ENCODE measurements at regions not wholly inside any gene's neighbourhood (a gene's known extent, or its start where the extent isn't known, plus 50 kb on each side); places are given as distances from the start of the nearest gene placed in this dataset.
A peak's percentile ranks its signal among the peaks of the same experiment; 100 is the strongest.
"Not testable (repeated sequence)": the region's sequence is repeated elsewhere in the genome, so short reads cannot be mapped to it uniquely, and the experiment has no call there.

- no peaks in the 10 kb centered on the region for H3K4me1 ChIP-seq (ENCODE audit: insufficient read depth, low read length)
- H2AFZ ChIP-seq (ENCODE audit: low read depth, low read length): no peak overlapping the region
- DNase-seq (no peak), ATAC-seq (ENCODE audit: insufficient read depth, low read depth) (no peak)
- TF ChIP-seq, protein P1, sequence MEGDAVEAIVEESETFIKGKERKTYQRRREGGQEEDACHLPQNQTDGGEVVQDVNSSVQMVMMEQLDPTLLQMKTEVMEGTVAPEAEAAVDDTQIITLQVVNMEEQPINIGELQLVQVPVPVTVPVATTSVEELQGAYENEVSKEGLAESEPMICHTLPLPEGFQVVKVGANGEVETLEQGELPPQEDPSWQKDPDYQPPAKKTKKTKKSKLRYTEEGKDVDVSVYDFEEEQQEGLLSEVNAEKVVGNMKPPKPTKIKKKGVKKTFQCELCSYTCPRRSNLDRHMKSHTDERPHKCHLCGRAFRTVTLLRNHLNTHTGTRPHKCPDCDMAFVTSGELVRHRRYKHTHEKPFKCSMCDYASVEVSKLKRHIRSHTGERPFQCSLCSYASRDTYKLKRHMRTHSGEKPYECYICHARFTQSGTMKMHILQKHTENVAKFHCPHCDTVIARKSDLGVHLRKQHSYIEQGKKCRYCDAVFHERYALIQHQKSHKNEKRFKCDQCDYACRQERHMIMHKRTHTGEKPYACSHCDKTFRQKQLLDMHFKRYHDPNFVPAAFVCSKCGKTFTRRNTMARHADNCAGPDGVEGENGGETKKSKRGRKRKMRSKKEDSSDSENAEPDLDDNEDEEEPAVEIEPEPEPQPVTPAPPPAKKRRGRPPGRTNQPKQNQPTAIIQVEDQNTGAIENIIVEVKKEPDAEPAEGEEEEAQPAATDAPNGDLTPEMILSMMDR (IDR thresholded peaks at IDR 0.05; ENCODE audit: borderline replicate concordance, extremely low read depth, low read length, poor library complexity, severe bottlenecking): no peak
- no peak for TF ChIP-seq EZH2 (IDR thresholded peaks at IDR 0.05; ENCODE audit: borderline replicate concordance, low read depth, low read length, severe bottlenecking)
- no peaks in the 10 kb centered on the region for H3K27me3 ChIP-seq (ENCODE audit: insufficient read depth, low read length, poor library complexity)
- H4K20me1 ChIP-seq (ENCODE audit: insufficient read depth, low read length): no peaks in the 10 kb centered on the region
- H3K36me3 ChIP-seq (ENCODE audit: insufficient read depth, low read length): no peaks in the 10 kb centered on the region
- H3K79me2 ChIP-seq (ENCODE audit: insufficient read depth, low read length): no peaks in the 10 kb centered on the region
- no peak overlapping the region for H3K4me2 ChIP-seq (ENCODE audit: insufficient read depth, low read length)
- H3K4me3 ChIP-seq (ENCODE audit: low read depth in 1 of 2, low read length in 2 of 2): no peak overlapping the region
- no peaks in the 10 kb centered on the region for H3K9me3 ChIP-seq (ENCODE audit: insufficient read depth, low read length, severe bottlenecking)
- no peak overlapping the region for H3K9ac ChIP-seq (ENCODE audit: low read depth, low read length)
- H3K27ac ChIP-seq (ENCODE audit: low read length): no peak overlapping the region
Measured at GRCh38 chr3:23130406-23130805, 72.7 kb upstream of the UBE2E2 start.

DNA sequence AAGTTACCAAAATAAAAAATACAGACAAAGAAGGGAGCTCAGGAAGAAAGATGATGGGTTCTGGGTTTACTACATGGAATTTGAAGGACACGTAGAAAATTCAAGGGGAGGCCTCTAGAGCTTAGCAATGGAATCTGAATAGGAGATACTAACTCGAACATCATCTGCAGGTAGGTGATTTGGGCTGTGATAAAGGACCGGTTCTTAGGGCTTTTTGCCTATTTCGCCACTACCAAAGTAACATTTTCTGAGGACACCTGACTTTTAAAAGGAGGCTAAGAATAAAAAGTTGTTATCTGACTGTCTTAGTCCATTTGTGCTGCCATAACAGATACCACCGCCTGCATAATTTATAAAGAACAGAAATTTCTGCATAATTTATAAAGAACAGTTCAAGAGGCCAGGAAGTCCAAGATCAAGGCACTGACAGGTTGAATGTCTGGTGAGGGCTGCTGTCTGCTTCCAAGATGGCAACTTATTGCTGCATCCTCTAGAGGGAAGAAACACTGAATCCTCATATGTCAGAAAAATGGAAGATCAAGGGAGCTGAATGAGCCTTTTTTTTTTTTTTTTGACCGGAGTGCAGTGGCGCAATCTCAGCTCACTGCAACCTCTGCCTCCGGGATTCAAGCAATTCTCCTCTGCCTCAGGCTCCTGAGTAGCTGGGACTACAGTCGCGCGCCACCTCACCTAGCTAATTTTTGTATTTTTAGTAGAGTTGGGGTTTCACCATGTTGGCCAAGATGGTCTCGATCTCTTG is 67.9 kb upstream of the UBE2E2 start:
- Histone ChIP-seq H2AFZ (ENCODE audit: low read depth, low read length) (no peak overlapping the region), H3K79me2 (ENCODE audit: insufficient read depth, low read length) (no peaks in the 10 kb centered on the region), H3K4me3 (ENCODE audit: low read depth in 1 of 2, low read length in 2 of 2) (no peak overlapping the region), H3K4me1 (ENCODE audit: insufficient read depth, low read length) (no peaks in the 10 kb centered on the region), H4K20me1 (ENCODE audit: insufficient read depth, low read length) (no peaks in the 10 kb centered on the region), H3K9me3 (ENCODE audit: insufficient read depth, low read length, severe bottlenecking) (no peaks in the 10 kb centered on the region), H3K27ac (ENCODE audit: low read length) (no peak overlapping the region), H3K36me3 (ENCODE audit: insufficient read depth, low read length) (no peaks in the 10 kb centered on the region), H3K9ac (ENCODE audit: low read depth, low read length) (no peak overlapping the region), H3K4me2 (ENCODE audit: insufficient read depth, low read length) (no peak overlapping the region), H3K27me3 (ENCODE audit: insufficient read depth, low read length, poor library complexity) (no peaks in the 10 kb centered on the region)
- no peak for TF ChIP-seq EZH2 (IDR thresholded peaks at IDR 0.05; ENCODE audit: borderline replicate concordance, low read depth, low read length, severe bottlenecking)
- TF ChIP-seq, protein P1 (IDR thresholded peaks at IDR 0.05; ENCODE audit: borderline replicate concordance, extremely low read depth, low read length, poor library complexity, severe bottlenecking): no peak
- ATAC-seq (ENCODE audit: insufficient read depth, low read depth) (no peak), DNase-seq (no peak)

GRCh38 chr3:23136054-23136453 is 67.1 kb upstream of the UBE2E2 start:
- no peak overlapping the region for H2AFZ ChIP-seq (ENCODE audit: low read depth, low read length)
- no peaks in the 10 kb centered on the region for H3K9me3 ChIP-seq (ENCODE audit: insufficient read depth, low read length, severe bottlenecking)
- H3K36me3 ChIP-seq (ENCODE audit: insufficient read depth, low read length): no peaks in the 10 kb centered on the region
- no peaks in the 10 kb centered on the region for H3K79me2 ChIP-seq (ENCODE audit: insufficient read depth, low read length)
- no peak overlapping the region for H3K4me3 ChIP-seq (ENCODE audit: low read depth in 1 of 2, low read length in 2 of 2)
- no peaks in the 10 kb centered on the region for H4K20me1 ChIP-seq (ENCODE audit: insufficient read depth, low read length)
- ATAC-seq (ENCODE audit: insufficient read depth, low read depth) (no peak), DNase-seq (no peak)
- no peak overlapping the region for H3K27ac ChIP-seq (ENCODE audit: low read length)
- H3K4me2 ChIP-seq (ENCODE audit: insufficient read depth, low read length): no peak overlapping the region
- H3K4me1 ChIP-seq (ENCODE audit: insufficient read depth, low read length): no peaks in the 10 kb centered on the region
- H3K27me3 ChIP-seq (ENCODE audit: insufficient read depth, low read length, poor library complexity): no peaks in the 10 kb centered on the region
- H3K9ac ChIP-seq (ENCODE audit: low read depth, low read length): no peak overlapping the region
- no peak for TF ChIP-seq EZH2 (IDR thresholded peaks at IDR 0.05; ENCODE audit: borderline replicate concordance, low read depth, low read length, severe bottlenecking)
- TF ChIP-seq, protein P1 (IDR thresholded peaks at IDR 0.05; ENCODE audit: borderline replicate concordance, extremely low read depth, low read length, poor library complexity, severe bottlenecking): no peak

DNA sequence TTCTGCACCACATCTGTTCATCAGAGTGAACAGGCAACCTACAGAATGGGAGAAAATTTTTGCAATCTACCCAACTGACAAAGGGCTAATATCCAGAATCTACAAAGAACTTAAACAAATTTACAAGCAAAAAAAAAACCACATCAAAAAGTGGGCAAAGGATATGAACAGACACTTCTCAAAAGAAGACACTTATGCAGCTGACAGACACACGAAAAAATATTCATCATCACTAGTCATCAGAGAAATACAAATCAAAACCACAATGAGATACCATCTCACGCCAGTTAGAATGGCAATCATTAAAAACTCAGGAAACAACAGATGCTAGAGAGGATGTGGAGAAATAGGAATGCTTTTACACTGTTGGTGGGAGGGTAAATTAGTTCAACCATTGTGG is 59.1 kb upstream of the UBE2E2 start:
- DNase-seq: peak; percentile 20
- not testable (repeated sequence) for H3K9ac ChIP-seq (ENCODE audit: low read depth, low read length); H3K79me2 ChIP-seq (ENCODE audit: insufficient read depth, low read length); H3K4me2 ChIP-seq (ENCODE audit: insufficient read depth, low read length); H4K20me1 ChIP-seq (ENCODE audit: insufficient read depth, low read length); H3K36me3 ChIP-seq (ENCODE audit: insufficient read depth, low read length); H2AFZ ChIP-seq (ENCODE audit: low read depth, low read length); H3K27me3 ChIP-seq (ENCODE audit: insufficient read depth, low read length, poor library complexity); H3K9me3 ChIP-seq (ENCODE audit: insufficient read depth, low read length, severe bottlenecking); H3K27ac ChIP-seq (ENCODE audit: low read length); H3K4me3 ChIP-seq (ENCODE audit: low read depth in 1 of 2, low read length in 2 of 2)
- peak; percentile 72 for ATAC-seq (ENCODE audit: insufficient read depth, low read depth)
- H3K4me1 ChIP-seq (ENCODE audit: insufficient read depth, low read length): peaks cover 18% of the 10 kb centered on the region

Data from DND-41 (cell line).